ENCODE measurements at regions not wholly inside any gene's neighbourhood (a gene's known extent, or its start where the extent isn't known, plus 50 kb on each side); places are given as distances from the start of the nearest gene placed in this dataset.

DNA sequence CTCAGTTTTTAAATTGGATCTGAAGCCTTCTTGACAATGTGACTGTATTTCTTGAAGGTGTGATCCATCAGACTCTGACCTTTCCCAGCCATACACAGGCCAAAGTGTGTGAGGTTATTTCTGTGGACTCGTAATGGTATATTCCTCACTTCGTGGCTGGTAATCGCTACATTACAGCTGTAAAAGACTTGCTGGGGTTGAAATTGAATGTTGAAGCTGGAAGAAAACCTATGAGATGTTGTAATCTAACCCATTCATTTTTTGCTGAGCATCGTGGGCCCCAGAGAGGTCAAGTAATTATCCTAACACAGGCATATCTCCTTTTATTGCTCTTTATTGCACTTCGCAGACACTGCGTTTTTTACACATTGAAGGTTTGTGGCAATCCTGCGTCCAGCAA lies 405.6 kb upstream of the ZP4 start:
- TF ChIP-seq, protein P1, sequence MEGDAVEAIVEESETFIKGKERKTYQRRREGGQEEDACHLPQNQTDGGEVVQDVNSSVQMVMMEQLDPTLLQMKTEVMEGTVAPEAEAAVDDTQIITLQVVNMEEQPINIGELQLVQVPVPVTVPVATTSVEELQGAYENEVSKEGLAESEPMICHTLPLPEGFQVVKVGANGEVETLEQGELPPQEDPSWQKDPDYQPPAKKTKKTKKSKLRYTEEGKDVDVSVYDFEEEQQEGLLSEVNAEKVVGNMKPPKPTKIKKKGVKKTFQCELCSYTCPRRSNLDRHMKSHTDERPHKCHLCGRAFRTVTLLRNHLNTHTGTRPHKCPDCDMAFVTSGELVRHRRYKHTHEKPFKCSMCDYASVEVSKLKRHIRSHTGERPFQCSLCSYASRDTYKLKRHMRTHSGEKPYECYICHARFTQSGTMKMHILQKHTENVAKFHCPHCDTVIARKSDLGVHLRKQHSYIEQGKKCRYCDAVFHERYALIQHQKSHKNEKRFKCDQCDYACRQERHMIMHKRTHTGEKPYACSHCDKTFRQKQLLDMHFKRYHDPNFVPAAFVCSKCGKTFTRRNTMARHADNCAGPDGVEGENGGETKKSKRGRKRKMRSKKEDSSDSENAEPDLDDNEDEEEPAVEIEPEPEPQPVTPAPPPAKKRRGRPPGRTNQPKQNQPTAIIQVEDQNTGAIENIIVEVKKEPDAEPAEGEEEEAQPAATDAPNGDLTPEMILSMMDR (IDR thresholded peaks at IDR 0.05): no peak
- TF ChIP-seq POLR2AphosphoS5 (IDR thresholded peaks at IDR 0.05): no peak

Measured in upper lobe of left lung (tissue), 4 donors.